Tibial artery (tissue), 4 donors: ENCODE measurements at regions not wholly inside any gene's neighbourhood (a gene's known extent, or its start where the extent isn't known, plus 50 kb on each side); places are given as distances from the start of the nearest gene placed in this dataset.

ENCODE experiments used
- DNase-seq, 2 donors: peaks; one replicate each; pipeline ENCODE4 v3.0.0-alpha.2; 2019
- H3K27ac ChIP-seq, 2 donors: fragments of 200-600 bp; sonication (generic) in 1 of 2; 1 replicate in 1 of 2; 2 replicates in 1 of 2; pipeline ENCODE4 v1.5.1; 2018 to 2019; ENCODE audit warnings: mild to moderate bottlenecking in 1 of 2
- H3K27me3 ChIP-seq, 2 donors: fragments of 200-600 bp; sonication (generic) in 1 of 2; one replicate each; pipeline versions ENCODE4 v1.5.1 to v1.6.0; 2016 to 2019
- H3K36me3 ChIP-seq, 3 donors: fragments of 200-600 bp; sonication (generic) in 2 of 3; one replicate each; pipeline ENCODE4 v1.5.1; 2016 to 2019; ENCODE audit warnings: mild to moderate bottlenecking in 2 of 3
- H3K4me1 ChIP-seq, 4 donors: fragments of 200-600 bp; sonication (generic) in 2 of 4; 1 replicate in 3 of 4; 2 replicates in 1 of 4; pipeline ENCODE4 v1.5.1; 2016 to 2019
- H3K4me3 ChIP-seq, 2 donors: fragments of 200-600 bp; sonication (generic) in 1 of 2; 1 replicate in 1 of 2; 2 replicates in 1 of 2; pipeline ENCODE4 v1.5.1; 2018 to 2019; ENCODE audit warnings: mild to moderate bottlenecking in 2 of 2
- H3K9me3 ChIP-seq, 3 donors: fragments of 200-600 bp; sonication (generic) in 1 of 3; one replicate each; pipeline ENCODE4 v1.5.1; 2016 to 2019
- intact Hi-C: fragments of 100-400 bp; cut with DNase I; formaldehyde crosslinking; loops from one replicate; pipeline ENCODE4 v1.15.0; 2023; ENCODE audit warnings: low total_unique reads
- TF ChIP-seq, protein P1 (sequence below), 2 experiments: fragments of 200-600 bp in 1 of 2; fragments of 450-650 bp in 1 of 2; IDR thresholded peaks; one replicate each; pipeline ENCODE4 v1.5.1; 2017 to 2019; ENCODE audit warnings: antibody characterized with exemption in 2 of 2, mild to moderate bottlenecking in 1 of 2, moderate library complexity in 1 of 2

- DNase-seq: no peak
- H3K4me3 ChIP-seq: no peak overlapping the region
- intact Hi-C loops: no loop called here
- no peaks in the 10 kb centered on the region for H3K27me3 ChIP-seq
- H3K4me1 ChIP-seq: no peaks in the 10 kb centered on the region
- H3K27ac ChIP-seq: no peak overlapping the region
- H3K36me3 ChIP-seq: no peaks in the 10 kb centered on the region
- TF ChIP-seq, protein P1, sequence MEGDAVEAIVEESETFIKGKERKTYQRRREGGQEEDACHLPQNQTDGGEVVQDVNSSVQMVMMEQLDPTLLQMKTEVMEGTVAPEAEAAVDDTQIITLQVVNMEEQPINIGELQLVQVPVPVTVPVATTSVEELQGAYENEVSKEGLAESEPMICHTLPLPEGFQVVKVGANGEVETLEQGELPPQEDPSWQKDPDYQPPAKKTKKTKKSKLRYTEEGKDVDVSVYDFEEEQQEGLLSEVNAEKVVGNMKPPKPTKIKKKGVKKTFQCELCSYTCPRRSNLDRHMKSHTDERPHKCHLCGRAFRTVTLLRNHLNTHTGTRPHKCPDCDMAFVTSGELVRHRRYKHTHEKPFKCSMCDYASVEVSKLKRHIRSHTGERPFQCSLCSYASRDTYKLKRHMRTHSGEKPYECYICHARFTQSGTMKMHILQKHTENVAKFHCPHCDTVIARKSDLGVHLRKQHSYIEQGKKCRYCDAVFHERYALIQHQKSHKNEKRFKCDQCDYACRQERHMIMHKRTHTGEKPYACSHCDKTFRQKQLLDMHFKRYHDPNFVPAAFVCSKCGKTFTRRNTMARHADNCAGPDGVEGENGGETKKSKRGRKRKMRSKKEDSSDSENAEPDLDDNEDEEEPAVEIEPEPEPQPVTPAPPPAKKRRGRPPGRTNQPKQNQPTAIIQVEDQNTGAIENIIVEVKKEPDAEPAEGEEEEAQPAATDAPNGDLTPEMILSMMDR (IDR thresholded peaks at IDR 0.05): no peak
- H3K9me3 ChIP-seq: no peaks in the 10 kb centered on the region
Measured at GRCh38 chr9:29966247-29966646, 2393.0 kb upstream of the C9orf72 start.

- intact Hi-C loops: no loop called here
Measured at GRCh38 chr9:29968831-29969230, 2395.6 kb upstream of the C9orf72 start.

DNA sequence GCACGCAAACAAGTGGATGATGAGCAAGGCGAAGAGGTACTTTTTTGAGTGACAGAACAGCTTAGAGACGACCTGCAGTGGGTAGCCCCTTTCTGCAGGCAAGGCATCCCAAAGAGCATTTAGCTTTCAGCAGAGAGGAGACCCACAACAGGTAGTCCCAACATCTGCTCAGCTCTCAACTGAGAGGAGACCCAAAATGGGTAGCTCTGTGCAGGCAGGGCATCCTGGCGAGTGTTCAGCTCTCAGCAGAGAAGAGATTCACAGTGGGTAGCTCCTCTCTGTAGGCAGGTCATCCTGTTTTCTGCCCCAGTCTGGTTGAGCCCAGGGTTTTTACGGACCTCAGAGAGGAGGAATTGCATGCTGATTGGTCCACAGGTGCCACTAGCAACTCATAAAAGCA is 2396.1 kb upstream of the C9orf72 start:
- Histone ChIP-seq H3K27ac (no peak overlapping the region), H3K27me3 (no peaks in the 10 kb centered on the region), H3K4me1 (no peaks in the 10 kb centered on the region), H3K9me3 (no peaks in the 10 kb centered on the region), H3K4me3 (no peak overlapping the region), H3K36me3 (no peaks in the 10 kb centered on the region)
- TF ChIP-seq, protein P1 (IDR thresholded peaks at IDR 0.05): no peak
- intact Hi-C loops: no loop called here
- DNase-seq: no peak

More at GRCh38 chr9:29968831-29969230, 2395.6 kb upstream of the C9orf72 start:
- DNase-seq: no peak
- no peak overlapping the region for H3K4me3 ChIP-seq
- no peaks in the 10 kb centered on the region for H3K9me3 ChIP-seq
- H3K27ac ChIP-seq: no peak overlapping the region
- no peaks in the 10 kb centered on the region for H3K36me3 ChIP-seq
- H3K4me1 ChIP-seq: no peaks in the 10 kb centered on the region
- TF ChIP-seq, protein P1 (IDR thresholded peaks at IDR 0.05): no peak
- H3K27me3 ChIP-seq: no peaks in the 10 kb centered on the region

DNA sequence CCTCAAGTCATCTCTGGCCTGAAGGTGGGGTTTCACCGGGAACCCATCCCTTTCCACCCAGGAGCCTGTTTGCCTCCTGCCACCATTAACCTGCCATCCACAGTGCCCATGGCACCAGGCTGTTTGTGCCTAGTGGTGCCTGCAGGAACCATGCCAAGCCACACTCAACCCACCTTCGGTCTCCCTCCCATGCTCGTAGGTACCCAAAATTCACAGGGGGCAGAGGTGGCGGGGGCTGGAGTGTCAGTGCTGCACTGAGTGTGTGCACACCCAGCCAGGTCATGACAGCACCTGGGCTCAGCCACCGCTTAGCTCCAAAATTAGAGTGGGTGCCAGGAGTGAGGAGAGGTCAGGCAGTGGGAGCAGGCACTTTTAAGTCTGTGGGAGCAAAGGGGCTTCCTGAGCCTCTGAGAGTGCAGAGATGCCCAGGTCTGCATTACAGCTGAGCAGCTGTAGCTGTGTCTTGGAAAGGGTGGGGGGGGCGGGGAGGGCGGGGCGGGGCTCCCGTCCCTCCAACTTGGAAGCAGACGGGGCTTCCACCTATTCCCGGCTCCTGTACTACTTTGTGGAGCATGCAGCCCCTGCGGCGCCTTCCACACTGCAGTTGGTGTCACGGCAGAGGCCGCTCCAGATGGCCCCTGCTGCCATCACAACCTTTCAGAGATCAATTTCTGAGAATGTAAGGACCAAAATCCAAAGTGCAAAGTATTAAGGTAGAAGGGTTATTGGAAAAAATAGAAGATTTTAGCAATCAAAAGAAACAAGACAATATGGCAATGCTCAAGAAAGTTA is 2396.8 kb upstream of the C9orf72 start:
- DNase-seq: no peak
- Histone ChIP-seq H3K36me3 (no peaks in the 10 kb centered on the region), H3K9me3 (no peaks in the 10 kb centered on the region), H3K27ac (no peak overlapping the region), H3K4me3 (no peak overlapping the region), H3K27me3 (no peaks in the 10 kb centered on the region), H3K4me1 (no peaks in the 10 kb centered on the region)
- TF ChIP-seq, protein P1 (IDR thresholded peaks at IDR 0.05): no peak
- intact Hi-C loops: no loop called here

DNA sequence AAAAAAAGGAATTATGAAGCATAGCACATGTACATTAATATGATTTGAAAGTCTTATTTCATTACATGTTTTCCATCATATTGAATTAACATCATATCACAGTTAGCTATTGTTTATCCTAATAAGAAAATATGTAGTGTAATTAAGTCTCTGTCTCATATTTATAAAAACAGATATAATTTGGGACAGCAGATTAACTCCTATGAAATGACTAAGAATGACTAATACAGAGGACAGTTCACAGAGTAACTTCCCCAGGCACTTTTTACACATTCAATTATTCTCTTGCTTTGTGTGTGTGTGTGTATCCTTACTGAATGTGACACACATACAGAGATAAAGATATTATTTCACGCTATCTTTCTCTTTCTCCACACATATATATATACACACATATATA is 2400.9 kb upstream of the C9orf72 start:
- H3K4me1 ChIP-seq: no peaks in the 10 kb centered on the region
- intact Hi-C loops: no loop called here
- no peak for DNase-seq
- no peaks in the 10 kb centered on the region for H3K9me3 ChIP-seq
- TF ChIP-seq, protein P1 (IDR thresholded peaks at IDR 0.05): no peak
- H3K27ac ChIP-seq: no peak overlapping the region
- no peaks in the 10 kb centered on the region for H3K27me3 ChIP-seq
- no peak overlapping the region for H3K4me3 ChIP-seq
- H3K36me3 ChIP-seq: no peaks in the 10 kb centered on the region
